CD14-positive monocyte (primary cell): ENCODE measurements at regions not wholly inside any gene's neighbourhood (a gene's known extent, or its start where the extent isn't known, plus 50 kb on each side); places are given as distances from the start of the nearest gene placed in this dataset.

Experiments used
- DNase-seq, 3 donors: peaks; one replicate each; pipeline ENCODE4 v3.0.0-alpha.2; 2011 to 2022
- H2AFZ ChIP-seq: 2 replicates; pipeline ENCODE4 v1.6.0; 2012; ENCODE audit warnings: mild to moderate bottlenecking, low read depth, low read length, inconsistent platforms; ENCODE audit not compliant: insufficient read depth, poor library complexity, severe bottlenecking
- H3K27ac ChIP-seq, 2 donors: 1 replicate in 1 of 2; 2 replicates in 1 of 2; pipeline ENCODE4 v1.5.1; 2012 to 2013; ENCODE audit warnings: low read length in 2 of 2, control low read depth in 1 of 2, inconsistent platforms in 1 of 2, low read depth in 1 of 2, mild to moderate bottlenecking in 1 of 2
- H3K27me3 ChIP-seq, 2 donors: one replicate each; pipeline versions ENCODE4 v1.6.0 to v1.6.1; 2011 to 2013; ENCODE audit warnings: low read length in 2 of 2; ENCODE audit not compliant: control insufficient read depth in 2 of 2, insufficient read depth in 2 of 2
- H3K36me3 ChIP-seq, 2 donors: replicated peaks in 1 of 2; 1 replicate in 1 of 2; 2 replicates in 1 of 2; pipeline versions ENCODE4 v1.5.1 to v1.6.1; 2012 to 2013; ENCODE audit warnings: low read length in 2 of 2, control low read depth in 1 of 2, inconsistent platforms in 1 of 2, mild to moderate bottlenecking in 1 of 2; ENCODE audit not compliant: insufficient read depth in 2 of 2, control insufficient read depth in 1 of 2
- H3K4me1 ChIP-seq, 2 donors: 1 replicate in 1 of 2; 2 replicates in 1 of 2; pipeline versions ENCODE4 v1.5.1 to v1.6.1; 2012 to 2013; ENCODE audit warnings: low read length in 2 of 2, control low read depth in 1 of 2, inconsistent platforms in 1 of 2, mild to moderate bottlenecking in 1 of 2, moderate library complexity in 1 of 2; ENCODE audit not compliant: insufficient read depth in 2 of 2, control insufficient read depth in 1 of 2
- H3K4me2 ChIP-seq: replicated peaks from 2 replicates; pipeline ENCODE3; 2012; ENCODE audit warnings: low read length, moderate library complexity, mild to moderate bottlenecking; ENCODE audit not compliant: poor library complexity, severe bottlenecking; ENCODE audit errors: extremely low read depth
- H3K4me3 ChIP-seq, 3 experiments: fragments of 200-600 bp in 1 of 3; sonication (generic) in 1 of 3; replicated peaks in 1 of 3; 1 replicate in 2 of 3; 2 replicates in 1 of 3; pipeline ENCODE4 v1.5.1; 2011 to 2013; ENCODE audit warnings: low read length in 3 of 3, mild to moderate bottlenecking in 3 of 3, control low read depth in 2 of 3, low read depth in 2 of 3, inconsistent platforms in 1 of 3, moderate library complexity in 1 of 3
- H3K79me2 ChIP-seq: 2 replicates; pipeline ENCODE4 v1.6.0; 2012; ENCODE audit warnings: mild to moderate bottlenecking, control low read depth, inconsistent platforms, low read length, moderate library complexity; ENCODE audit not compliant: insufficient read depth
- H3K9ac ChIP-seq: 2 replicates; pipeline ENCODE4 v1.6.0; 2017; ENCODE audit warnings: low read length, mild to moderate bottlenecking; ENCODE audit not compliant: insufficient read depth, poor library complexity, severe bottlenecking
- H3K9me3 ChIP-seq, 2 donors: replicated peaks in 1 of 2; 1 replicate in 1 of 2; 2 replicates in 1 of 2; pipeline versions ENCODE4 v1.5.1 to v1.6.1; 2012 to 2013; ENCODE audit warnings: low read length in 2 of 2, control low read depth in 1 of 2; ENCODE audit not compliant: control insufficient read depth in 1 of 2, insufficient read depth in 1 of 2
- H4K20me1 ChIP-seq: 2 replicates; pipeline ENCODE4 v1.6.0; 2012; ENCODE audit warnings: mild to moderate bottlenecking, low read length, control low read depth, moderate library complexity; ENCODE audit not compliant: insufficient read depth
- H3K27ac Mint-ChIP-seq, 7 donors: one replicate each; pipeline ENCODE4 v1.8.0; 2020; ENCODE audit warnings: mild to moderate bottlenecking in 7 of 7, mixed read lengths in 7 of 7, moderate library complexity in 6 of 7, inconsistent platforms in 2 of 7
- H3K27me3 Mint-ChIP-seq, 3 donors: one replicate each; pipeline ENCODE4 v1.8.0; 2021 to 2022; ENCODE audit warnings: low read depth in 3 of 3, mild to moderate bottlenecking in 3 of 3, mixed read lengths in 3 of 3, moderate library complexity in 3 of 3, inconsistent platforms in 1 of 3
- H3K36me3 Mint-ChIP-seq, 2 donors: one replicate each; pipeline ENCODE4 v1.8.0; 2020; ENCODE audit warnings: mixed read lengths in 2 of 2, inconsistent platforms in 1 of 2, mild to moderate bottlenecking in 1 of 2
- H3K4me1 Mint-ChIP-seq: one replicate; pipeline ENCODE4 v1.8.0; 2020; ENCODE audit warnings: mild to moderate bottlenecking, mixed read lengths
- H3K4me3 Mint-ChIP-seq, 2 donors: one replicate each; pipeline ENCODE4 v1.8.0; 2020; ENCODE audit warnings: mild to moderate bottlenecking in 2 of 2, mixed read lengths in 2 of 2, moderate library complexity in 1 of 2
- H3K9me3 Mint-ChIP-seq, 7 donors: one replicate each; pipeline ENCODE4 v1.8.0; 2020 to 2022; ENCODE audit warnings: mixed read lengths in 7 of 7, mild to moderate bottlenecking in 6 of 7, moderate library complexity in 6 of 7, inconsistent platforms in 2 of 7
- CTCF ChIP-seq: fragments of 200-600 bp; IDR thresholded peaks from one replicate; pipeline ENCODE4 v1.8.0; 2022; ENCODE audit warnings: antibody characterized with exemption, mild to moderate bottlenecking
- WGBS: methylation state at CpG from one replicate; pipeline ENCODE4 v1.1.5; 2013; ENCODE audit warnings: missing lambda C conversion rate; ENCODE audit not compliant: insufficient coverage; 5-methylcytosine and 5-hydroxymethylcytosine counted together
- intact Hi-C, 2 donors: fragments of 100-400 bp; cut with micrococcal nuclease; formaldehyde crosslinking; loops; one replicate each; pipeline versions ENCODE4 v1.15.0 to v1.15.1; 2023

- Histone ChIP-seq H3K27me3 (no peaks in the 10 kb centered on the region), H3K4me3 (no peak overlapping the region), H3K9ac (no peak overlapping the region), H3K9me3 (no peaks in the 10 kb centered on the region), H4K20me1 (no peaks in the 10 kb centered on the region), H3K27ac (no peak overlapping the region), H3K36me3 (no peaks in the 10 kb centered on the region), H2AFZ (no peak overlapping the region), H3K79me2 (no peaks in the 10 kb centered on the region), H3K4me1 (no peaks in the 10 kb centered on the region), H3K4me2 (no peak overlapping the region)
- Mint-ChIP-seq H3K4me1 (no peaks in the 10 kb centered on the region), H3K27me3 (no peaks in the 10 kb centered on the region), H3K4me3 (no peak overlapping the region), H3K27ac (no peak overlapping the region), H3K9me3 (peaks cover 0 to 10% (median 2%) of the 10 kb centered on the region in 7 donors), H3K36me3 (no peaks in the 10 kb centered on the region)
- intact Hi-C loops = no loop called here
- DNase-seq = no peak
- no peak for TF ChIP-seq CTCF
Observed at GRCh38 chr5:11998397-11998796, 94.2 kb upstream of the CTNND2 start.

- Histone ChIP-seq H3K4me2 (no peak overlapping the region), H3K9me3 (no peaks in the 10 kb centered on the region), H3K4me1 (no peaks in the 10 kb centered on the region), H3K27me3 (no peaks in the 10 kb centered on the region), H3K9ac (no peak overlapping the region), H3K27ac (no peak overlapping the region), H3K4me3 (no peak overlapping the region), H2AFZ (no peak overlapping the region), H3K36me3 (no peaks in the 10 kb centered on the region), H3K79me2 (no peaks in the 10 kb centered on the region), H4K20me1 (no peaks in the 10 kb centered on the region)
- H3K4me1 Mint-ChIP-seq = no peaks in the 10 kb centered on the region
- H3K9me3 Mint-ChIP-seq = peaks cover 0 to 10% (median 2%) of the 10 kb centered on the region in 7 donors
- 90% methylated on average over 7 of the region's 11 CpGs for WGBS
- DNase-seq = no peak
- TF ChIP-seq CTCF = no peak
- H3K27ac Mint-ChIP-seq = no peak overlapping the region
- H3K27me3 Mint-ChIP-seq = no peaks in the 10 kb centered on the region
- H3K4me3 Mint-ChIP-seq = no peak overlapping the region
- no peaks in the 10 kb centered on the region for H3K36me3 Mint-ChIP-seq
- intact Hi-C loops = no loop called here
Observed at GRCh38 chr5:11997942-11998341, 93.7 kb upstream of the CTNND2 start.
